HEK293 (cell line): ENCODE measurements at regions not wholly inside any gene's neighbourhood (a gene's known extent, or its start where the extent isn't known, plus 50 kb on each side); places are given as distances from the start of the nearest gene placed in this dataset.

Experiments
- ZNF558 ChIP-seq: fragments of 450-650 bp; formaldehyde crosslinking; IDR thresholded peaks from 2 replicates; pipeline ENCODE4 v1.5.1; 2016; ENCODE audit warnings: missing biosample characterization, missing genetic modification characterization
- TF ChIP-seq, protein P1 (sequence below): fragments of 450-650 bp; formaldehyde crosslinking; IDR thresholded peaks from 2 replicates; pipeline ENCODE4 v1.5.1; 2016; ENCODE audit warnings: missing biosample characterization, missing genetic modification characterization

DNA sequence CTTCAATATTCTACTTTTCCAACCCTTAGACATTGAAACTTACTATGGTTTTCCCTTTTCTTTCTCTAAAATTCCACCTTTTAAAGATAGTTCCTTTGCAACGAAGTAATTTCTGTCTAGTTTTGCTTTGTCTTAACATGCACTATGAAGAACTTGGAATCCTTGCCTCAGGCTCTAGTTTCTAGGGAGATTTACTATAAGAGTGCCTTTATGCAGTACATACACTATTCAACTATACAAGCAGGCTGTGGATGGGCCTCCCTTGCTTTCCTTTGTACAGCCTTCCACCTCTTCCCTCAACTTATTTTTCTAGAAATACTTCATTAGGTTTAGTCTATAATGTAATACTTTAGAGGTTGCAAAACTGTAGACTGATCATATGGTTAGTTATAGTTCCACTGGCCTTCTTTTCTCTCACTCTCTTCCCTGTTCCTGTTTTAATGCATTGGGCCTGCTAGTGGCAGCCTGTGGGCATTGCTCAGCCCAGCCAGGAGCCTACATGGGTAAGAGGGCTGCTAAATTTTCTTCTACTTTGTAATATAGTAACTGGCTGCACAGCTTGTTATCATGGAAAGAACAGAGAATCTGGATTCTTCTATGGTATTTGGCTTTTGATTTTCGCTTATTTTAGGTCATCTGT lies 100.2 kb downstream of the C11orf87 start:
- TF ChIP-seq ZNF558 (tag by site-specific recombination): no peak
- TF ChIP-seq, protein P1, sequence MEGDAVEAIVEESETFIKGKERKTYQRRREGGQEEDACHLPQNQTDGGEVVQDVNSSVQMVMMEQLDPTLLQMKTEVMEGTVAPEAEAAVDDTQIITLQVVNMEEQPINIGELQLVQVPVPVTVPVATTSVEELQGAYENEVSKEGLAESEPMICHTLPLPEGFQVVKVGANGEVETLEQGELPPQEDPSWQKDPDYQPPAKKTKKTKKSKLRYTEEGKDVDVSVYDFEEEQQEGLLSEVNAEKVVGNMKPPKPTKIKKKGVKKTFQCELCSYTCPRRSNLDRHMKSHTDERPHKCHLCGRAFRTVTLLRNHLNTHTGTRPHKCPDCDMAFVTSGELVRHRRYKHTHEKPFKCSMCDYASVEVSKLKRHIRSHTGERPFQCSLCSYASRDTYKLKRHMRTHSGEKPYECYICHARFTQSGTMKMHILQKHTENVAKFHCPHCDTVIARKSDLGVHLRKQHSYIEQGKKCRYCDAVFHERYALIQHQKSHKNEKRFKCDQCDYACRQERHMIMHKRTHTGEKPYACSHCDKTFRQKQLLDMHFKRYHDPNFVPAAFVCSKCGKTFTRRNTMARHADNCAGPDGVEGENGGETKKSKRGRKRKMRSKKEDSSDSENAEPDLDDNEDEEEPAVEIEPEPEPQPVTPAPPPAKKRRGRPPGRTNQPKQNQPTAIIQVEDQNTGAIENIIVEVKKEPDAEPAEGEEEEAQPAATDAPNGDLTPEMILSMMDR (tag by site-specific recombination): no peak
